HEK293T (cell line): ENCODE measurements at regions not wholly inside any gene's neighbourhood (a gene's known extent, or its start where the extent isn't known, plus 50 kb on each side); places are given as distances from the start of the nearest gene placed in this dataset.

Experiments used
- BHLHE40 ChIP-seq: fragments of 450-650 bp; IDR thresholded peaks from 2 replicates; pipeline ENCODE4 v1.6.1; 2016; ENCODE audit warnings: mild to moderate bottlenecking, moderate library complexity, borderline replicate concordance
- FOXA1 ChIP-seq: fragments of 450-650 bp; IDR thresholded peaks from 2 replicates; pipeline ENCODE4 v1.6.1; 2016; ENCODE audit warnings: mild to moderate bottlenecking
- FOXK2 ChIP-seq: fragments of 450-650 bp; IDR thresholded peaks from 2 replicates; pipeline ENCODE4 v1.6.1; 2016; ENCODE audit warnings: mild to moderate bottlenecking
- NFRKB ChIP-seq: fragments of 450-650 bp; IDR thresholded peaks from 2 replicates; pipeline ENCODE4 v1.6.1; 2016; ENCODE audit warnings: mild to moderate bottlenecking, moderate library complexity
- TARDBP ChIP-seq: fragments of 450-650 bp; IDR thresholded peaks from 2 replicates; pipeline ENCODE4 v1.6.1; 2016

GRCh38 chr4:41414412-41414779, 123.6 kb upstream of the LIMCH1 start:
- no peak for TF ChIP-seq FOXK2
- TF ChIP-seq TARDBP = no peak
- no peak for TF ChIP-seq NFRKB
- TF ChIP-seq FOXA1 = no peak
- TF ChIP-seq BHLHE40 = no peak
